ENCODE measurements at regions not wholly inside any gene's neighbourhood (a gene's known extent, or its start where the extent isn't known, plus 50 kb on each side); places are given as distances from the start of the nearest gene placed in this dataset.
"Not testable (repeated sequence)": the region's sequence is repeated elsewhere in the genome, so short reads cannot be mapped to it uniquely, and the experiment has no call there.

DNA sequence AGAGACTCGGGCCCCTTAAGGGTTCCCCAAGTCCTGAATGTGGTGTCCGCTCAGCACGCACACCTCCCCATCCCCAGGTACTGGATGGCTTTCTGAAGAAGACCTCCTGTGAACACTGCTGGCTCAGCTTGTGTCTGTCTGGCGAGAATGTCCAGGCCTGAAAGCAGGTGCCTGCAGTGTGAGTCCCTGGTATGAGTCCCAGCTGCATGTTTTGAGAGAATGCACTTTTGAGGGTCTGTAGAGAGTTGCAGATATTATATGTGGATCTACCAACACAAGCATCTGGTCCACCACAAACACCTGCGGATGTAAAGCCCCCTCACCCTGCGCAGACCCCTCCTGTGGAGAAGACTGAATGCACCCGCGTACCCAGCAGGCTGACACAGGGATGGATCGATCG lies 1308.9 kb downstream of the TBC1D22A start:
- no peak for DNase-seq (ENCODE audit: low read depth)

DNA sequence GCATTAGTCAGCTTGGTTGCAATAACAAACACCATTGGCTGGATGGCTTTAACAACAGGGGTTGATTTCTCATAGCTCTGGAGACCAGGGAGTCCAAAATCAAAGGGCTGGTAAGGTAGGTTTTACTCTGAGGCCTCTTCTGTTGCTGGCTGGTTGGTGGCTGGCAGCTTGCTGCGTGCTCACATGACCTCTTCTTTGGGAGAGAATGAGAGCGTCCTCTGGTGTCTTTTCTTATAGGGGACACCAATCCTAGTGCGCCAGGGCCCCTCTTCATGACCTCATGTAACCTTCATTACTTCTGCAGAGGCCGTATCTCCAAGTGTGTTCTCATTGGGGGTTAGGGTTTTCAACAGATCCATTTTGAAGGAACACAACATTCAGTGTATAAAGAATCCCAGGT lies 1308.3 kb downstream of the TBC1D22A start:
- no peak for DNase-seq (ENCODE audit: low read depth)

DNA sequence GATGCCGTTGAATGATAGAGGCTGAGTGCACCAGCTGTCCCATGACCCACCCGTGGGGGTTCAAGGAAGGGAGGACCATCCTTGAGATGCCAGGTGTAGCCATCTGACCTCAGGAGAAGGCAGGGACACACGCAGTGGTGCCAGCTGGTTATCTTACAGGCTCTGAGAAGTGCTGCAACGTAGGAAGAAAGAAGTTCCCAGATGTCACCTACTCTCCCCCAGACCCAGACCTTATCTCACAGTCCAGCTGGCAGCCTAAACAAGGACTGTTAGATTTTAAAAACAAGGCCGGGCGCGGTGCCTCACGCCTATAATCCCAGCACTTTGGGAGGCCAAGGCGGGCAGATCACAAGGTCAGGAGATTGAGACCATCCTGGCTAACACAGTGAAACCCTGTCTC lies 1307.6 kb downstream of the TBC1D22A start:
- DNase-seq (ENCODE audit: low read depth) = no peak

- DNase-seq (ENCODE audit: low read depth) = no peak
Measured at GRCh38 chr22:48069256-48069655, 1306.8 kb downstream of the TBC1D22A start.

GRCh38 chr22:48068323-48068885 lies 1306.0 kb downstream of the TBC1D22A start:
- no peak for DNase-seq (ENCODE audit: low read depth)

DNA sequence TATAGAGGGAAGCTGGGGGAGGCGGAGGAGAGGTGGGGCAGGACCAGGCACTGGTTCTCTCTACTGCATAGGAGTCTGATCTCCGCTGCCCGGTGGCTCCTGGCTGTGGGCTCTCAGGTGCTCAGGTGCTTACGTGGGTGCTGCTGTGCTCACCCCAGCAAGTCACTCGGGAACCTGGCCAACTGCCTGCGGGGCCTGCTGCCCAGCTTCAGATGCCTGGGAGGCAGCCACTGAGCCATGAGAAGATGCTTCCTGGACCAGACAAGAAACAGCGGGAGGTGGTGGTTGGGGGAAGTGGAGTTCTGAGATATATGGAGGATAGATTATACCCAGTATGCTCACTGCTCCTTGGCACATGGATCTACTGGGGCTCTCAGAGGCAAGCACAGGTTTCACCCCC lies 1303.4 kb downstream of the TBC1D22A start:
- DNase-seq (ENCODE audit: low read depth) = no peak

DNA sequence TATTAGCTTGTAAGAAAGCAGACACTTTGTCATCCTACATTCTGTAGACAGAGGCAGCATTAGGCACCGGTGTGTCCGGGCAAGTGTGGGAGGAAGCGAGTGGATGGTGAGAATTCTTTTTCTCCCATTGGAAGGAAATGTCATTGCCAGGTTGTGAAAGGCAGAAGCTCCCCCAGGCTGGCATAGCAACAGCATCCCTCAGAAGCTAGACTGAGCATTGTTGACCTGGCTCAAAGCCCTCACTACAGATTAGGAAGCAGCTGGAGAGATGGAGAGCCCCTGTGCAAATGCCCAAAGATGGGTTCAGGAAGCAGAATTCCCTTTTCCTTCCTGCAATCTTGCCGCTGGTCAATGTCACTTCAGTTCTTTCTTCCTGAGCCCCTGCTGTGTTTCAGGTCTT lies 1299.3 kb downstream of the TBC1D22A start:
- DNase-seq (ENCODE audit: low read depth) = no peak

DNA sequence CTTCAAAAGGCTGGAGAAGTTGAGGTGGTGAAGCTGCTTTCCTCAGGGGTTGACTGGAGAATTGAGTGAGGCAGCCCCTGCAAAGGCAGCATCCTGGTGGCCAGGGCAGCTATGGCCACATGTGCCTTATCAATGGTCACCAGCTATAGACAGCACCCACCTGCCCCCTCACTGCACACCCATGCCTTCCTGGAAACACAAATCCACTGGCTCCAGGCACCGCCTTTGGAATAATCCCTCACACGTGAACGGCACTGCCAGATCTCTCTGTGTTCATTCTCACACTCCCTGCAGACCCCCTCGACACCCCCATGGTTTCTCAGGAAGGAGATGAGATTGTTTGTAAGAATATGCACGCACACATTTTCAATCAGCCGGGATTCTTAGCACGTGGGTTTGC lies 1297.8 kb downstream of the TBC1D22A start:
- DNase-seq (ENCODE audit: low read depth) = no peak

- DNase-seq (ENCODE audit: low read depth) = not testable (repeated sequence)
Measured at GRCh38 chr22:48059521-48059920, 1297.1 kb downstream of the TBC1D22A start.

DNA sequence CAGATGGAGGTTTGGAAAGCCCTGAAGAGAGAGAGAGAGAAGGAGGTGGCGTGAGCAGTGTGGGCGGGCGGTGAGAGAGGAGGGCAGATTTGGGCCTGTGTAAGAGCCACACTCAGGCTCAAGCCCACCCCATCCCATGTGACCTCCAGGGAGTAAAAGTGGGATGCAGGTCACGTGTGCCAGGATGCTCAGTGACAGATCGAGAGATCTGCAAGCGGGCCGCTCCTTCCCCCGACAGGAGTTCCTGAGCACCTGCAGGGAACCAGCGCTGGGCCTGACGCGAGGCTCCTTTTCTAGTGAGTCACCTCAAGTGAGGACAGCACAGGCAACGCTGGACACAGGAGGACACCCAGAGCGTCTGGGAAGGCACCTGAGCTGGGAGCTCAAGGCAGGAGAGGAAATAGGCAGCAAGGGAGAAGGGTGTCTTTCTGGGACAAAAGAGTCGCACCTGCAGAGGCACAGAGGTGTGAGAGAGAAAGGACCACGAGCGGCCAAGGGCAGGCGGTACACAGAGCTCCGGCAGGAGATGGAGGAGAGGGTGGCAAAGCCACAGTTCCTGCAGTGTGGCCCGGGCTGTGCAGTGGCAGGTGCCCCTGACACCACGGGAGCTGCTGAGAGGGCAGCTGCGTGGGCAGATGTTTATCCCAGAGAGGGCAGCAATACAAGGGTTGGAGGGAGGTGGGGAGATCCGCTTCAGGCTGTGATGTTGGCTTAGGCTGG lies 1294.8 kb downstream of the TBC1D22A start:
- DNase-seq (ENCODE audit: low read depth) = no peak

GRCh38 chr22:48055827-48056226 lies 1293.4 kb downstream of the TBC1D22A start:
- DNase-seq (ENCODE audit: low read depth) = peak; percentile 87

- no peak for DNase-seq (ENCODE audit: low read depth)
Measured at GRCh38 chr22:48055185-48055584, 1292.7 kb downstream of the TBC1D22A start.

DNA sequence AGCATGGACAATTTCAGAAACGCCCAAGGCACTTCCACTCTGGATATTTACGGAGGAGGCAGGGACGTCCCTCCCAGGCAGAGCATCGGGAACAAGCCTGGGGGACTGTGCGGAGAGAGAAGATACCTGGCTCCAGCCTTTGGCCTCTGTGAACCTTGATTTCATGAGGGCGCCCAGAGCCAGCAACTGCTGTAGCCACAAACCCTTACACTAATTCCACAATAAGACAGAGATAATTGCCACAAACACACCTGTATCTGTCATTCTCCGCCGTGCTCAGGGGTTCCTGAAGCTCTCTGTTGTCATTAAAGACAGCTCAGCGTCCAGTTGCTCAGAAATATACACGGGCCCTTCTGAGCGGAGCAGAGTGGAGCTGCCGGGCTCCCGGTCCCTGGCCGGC lies 1292.1 kb downstream of the TBC1D22A start:
- DNase-seq (ENCODE audit: low read depth) = no peak

DNA sequence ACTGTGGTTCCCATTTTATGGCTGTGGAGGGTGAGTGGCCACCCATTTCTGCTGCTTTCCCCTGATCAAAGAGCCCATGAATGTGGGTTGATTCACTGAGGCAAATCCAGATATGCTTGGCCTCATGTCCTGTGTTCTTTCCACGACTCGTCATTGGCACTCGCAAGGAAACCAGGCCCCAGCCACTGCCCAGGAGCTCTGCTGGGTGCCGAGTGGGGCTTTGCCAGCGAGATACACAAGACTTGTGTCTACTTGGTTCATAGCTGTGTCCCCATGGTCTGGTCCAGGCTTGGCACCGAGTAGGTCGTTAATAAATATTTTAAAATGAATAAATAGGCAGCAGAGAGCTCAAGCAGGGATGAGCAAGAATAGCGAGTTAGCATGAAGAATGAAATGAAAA lies 1291.5 kb downstream of the TBC1D22A start:
- no peak for DNase-seq (ENCODE audit: low read depth)

DNA sequence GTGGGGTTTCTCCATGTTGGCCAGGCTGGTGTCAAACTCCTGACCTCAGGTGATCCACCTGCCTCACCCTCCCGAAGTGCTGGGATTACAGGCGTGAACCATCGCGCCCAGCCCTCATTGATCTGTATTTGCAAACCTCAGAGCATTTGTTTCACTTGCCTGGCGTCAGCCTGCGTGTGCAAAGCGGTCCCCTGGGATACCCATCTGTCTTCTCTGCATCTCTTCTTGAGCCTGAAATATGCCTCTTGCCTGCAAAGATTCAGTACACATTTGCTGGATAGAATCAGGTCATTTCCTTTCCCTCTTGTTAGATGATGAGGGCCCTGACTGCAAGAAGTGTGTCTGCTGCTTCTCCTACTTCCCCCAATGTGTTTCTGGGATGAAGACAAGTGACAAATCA lies 1291.0 kb downstream of the TBC1D22A start:
- no peak for DNase-seq (ENCODE audit: low read depth)

DNA sequence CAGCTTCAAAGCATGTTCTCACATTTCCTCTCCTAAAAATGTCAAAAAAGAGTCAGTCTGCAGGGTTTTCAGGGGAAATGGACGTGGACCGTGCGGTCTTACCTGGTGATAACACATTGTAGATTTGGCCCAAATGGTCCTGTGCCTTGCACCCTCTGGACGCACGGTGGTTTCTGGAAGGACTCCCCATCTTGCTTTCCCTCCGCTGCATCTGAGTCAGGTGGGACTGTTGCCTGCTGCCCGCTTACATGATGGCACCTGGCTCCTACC lies 1290.1 kb downstream of the TBC1D22A start:
- DNase-seq (ENCODE audit: low read depth) = no peak

DNA sequence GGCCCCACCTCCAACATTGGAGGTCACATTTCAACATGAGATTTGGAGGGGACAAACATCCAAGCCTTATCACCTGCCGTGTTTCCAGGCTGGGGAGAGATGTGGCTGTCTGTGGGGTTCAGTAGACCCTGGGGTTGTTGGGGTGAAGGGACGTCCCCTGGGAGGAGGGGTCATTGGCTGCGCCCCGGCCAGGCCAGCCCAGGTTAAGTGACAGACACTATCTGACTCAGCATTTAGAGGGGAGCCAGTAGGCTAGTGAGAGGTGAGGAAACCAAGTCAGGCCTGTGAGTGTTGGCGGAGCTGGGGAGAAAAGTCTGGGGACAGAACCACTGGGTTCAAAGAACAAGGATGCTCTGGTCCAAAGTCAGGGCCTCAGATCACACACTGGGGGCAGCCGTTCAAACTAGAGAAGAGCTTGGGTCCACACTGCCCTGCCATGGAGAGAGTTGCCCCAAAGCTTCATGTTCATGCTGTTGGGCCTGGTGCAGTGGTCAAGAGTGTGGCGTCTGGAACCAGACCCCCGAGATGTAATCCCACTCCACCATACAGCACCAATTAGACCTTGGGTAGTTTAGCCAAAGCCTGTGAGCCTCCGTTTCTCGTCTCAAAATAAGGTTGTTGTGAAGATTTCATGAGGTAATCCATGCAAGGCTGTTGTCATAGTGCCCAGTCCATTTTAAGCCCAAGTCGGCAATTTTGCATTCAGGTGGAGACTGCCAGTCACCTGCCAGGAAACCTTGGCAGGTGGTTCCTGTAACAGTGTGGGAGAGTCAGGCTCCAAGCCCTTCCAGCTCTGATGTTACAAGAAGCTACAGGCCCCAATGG lies 1289.6 kb downstream of the TBC1D22A start:
- DNase-seq (ENCODE audit: low read depth) = no peak

DNA sequence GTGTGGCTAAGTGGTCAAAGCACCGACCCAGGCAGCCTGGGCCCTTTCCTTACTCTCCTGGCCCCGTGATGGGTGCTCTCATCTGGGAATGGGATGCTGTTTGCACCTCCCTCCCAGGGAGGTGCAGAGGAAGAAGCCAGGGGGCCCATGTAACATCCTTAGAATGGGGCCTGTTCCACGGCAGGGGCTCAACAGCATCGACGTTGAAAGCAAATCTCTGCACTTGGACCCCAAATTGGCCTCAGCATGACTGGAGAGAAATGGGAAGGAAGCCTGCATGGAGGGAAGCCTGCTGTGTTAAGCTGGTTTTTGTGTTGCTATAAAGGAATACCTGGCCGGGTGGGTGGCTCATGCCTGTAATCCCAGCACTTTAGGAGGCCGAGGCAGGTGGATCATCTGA lies 1288.4 kb downstream of the TBC1D22A start:
- no peak for DNase-seq (ENCODE audit: low read depth)

- DNase-seq (ENCODE audit: low read depth) = no peak
Measured at GRCh38 chr22:48049116-48049515, 1286.7 kb downstream of the TBC1D22A start.

DNA sequence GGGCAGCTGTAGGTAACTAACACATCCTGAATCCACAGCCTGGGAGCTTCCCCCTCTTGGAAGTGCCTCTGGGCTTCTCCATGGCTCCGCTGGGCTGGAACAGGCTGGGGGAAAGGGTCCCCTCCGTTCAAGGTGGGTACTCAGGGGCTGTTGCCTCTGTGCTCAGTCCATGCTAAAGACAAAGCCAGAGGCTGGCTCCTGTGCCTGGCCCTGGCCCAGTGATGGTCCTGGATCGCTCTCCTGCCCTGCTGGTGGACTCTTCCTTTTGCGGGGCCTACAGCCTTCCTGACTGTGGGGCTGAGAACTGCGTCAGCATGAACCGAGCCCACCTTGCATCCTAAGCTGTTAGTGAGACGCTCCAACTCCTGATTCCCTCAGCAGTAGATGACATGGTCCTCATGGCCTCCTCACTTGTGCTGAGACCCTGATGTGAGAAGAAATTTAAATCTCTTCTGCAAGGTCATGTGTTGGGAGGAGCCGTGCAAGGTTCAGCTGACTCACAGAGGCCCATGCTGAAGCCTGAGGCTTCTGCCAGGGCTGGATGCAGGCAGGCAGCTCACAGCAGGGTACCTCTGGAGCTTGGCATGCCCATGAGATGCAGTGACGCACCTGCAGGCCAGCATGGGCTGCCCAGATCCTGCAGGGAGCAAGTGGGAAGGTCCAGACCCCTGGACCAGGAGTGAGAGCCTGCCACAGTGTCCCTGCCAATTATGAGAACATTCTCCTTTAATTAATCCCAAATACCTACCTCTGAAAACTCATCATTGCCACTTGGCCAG lies 1285.5 kb downstream of the TBC1D22A start:
- DNase-seq (ENCODE audit: low read depth) = no peak

- no peak for DNase-seq (ENCODE audit: low read depth)
Measured at GRCh38 chr22:48045369-48045768, 1282.9 kb downstream of the TBC1D22A start.

GRCh38 chr22:48044487-48045060 lies 1282.1 kb downstream of the TBC1D22A start:
- no peak for DNase-seq (ENCODE audit: low read depth)
